Liver (tissue), 3 donors: ENCODE measurements at regions not wholly inside any gene's neighbourhood (a gene's known extent, or its start where the extent isn't known, plus 50 kb on each side); places are given as distances from the start of the nearest gene placed in this dataset.

Source experiments
- EGR1 ChIP-seq, 2 donors: IDR thresholded peaks; 2 replicates each; pipeline ENCODE4 v1.6.1; 2016 to 2018; ENCODE audit warnings: antibody characterized with exemption in 2 of 2, low read depth in 2 of 2
- GABPA ChIP-seq, 2 donors: IDR thresholded peaks in 1 of 2; conservative IDR thresholded peaks in 1 of 2; 2 replicates each; pipeline ENCODE4 v1.6.1; 2016; ENCODE audit warnings: antibody characterized with exemption in 2 of 2, mild to moderate bottlenecking in 1 of 2, moderate library complexity in 1 of 2
- HNF4G ChIP-seq: IDR thresholded peaks from 2 replicates; pipeline ENCODE4 v1.6.1; 2016; ENCODE audit warnings: antibody characterized with exemption
- JUND ChIP-seq, 2 donors: IDR thresholded peaks; 2 replicates each; pipeline ENCODE4 v1.6.1; 2016; ENCODE audit warnings: antibody characterized with exemption in 2 of 2
- YY1 ChIP-seq: IDR thresholded peaks from 2 replicates; pipeline ENCODE4 v1.6.1; 2016; ENCODE audit warnings: antibody characterized with exemption, mild to moderate bottlenecking
- TF ChIP-seq, protein P1 (sequence below): IDR thresholded peaks from 2 replicates; pipeline ENCODE4 v1.6.1; 2016; ENCODE audit warnings: antibody characterized with exemption, mild to moderate bottlenecking
- TF ChIP-seq, protein P2 (sequence below): fragments of 150-350 bp; IDR thresholded peaks from 2 replicates; pipeline ENCODE4 v1.5.1; 2017; ENCODE audit warnings: improper control_type of control experiment, low read depth, low read length; ENCODE audit not compliant: missing input control
- donor health status: healthy.
- donor health status: healthy.

DNA sequence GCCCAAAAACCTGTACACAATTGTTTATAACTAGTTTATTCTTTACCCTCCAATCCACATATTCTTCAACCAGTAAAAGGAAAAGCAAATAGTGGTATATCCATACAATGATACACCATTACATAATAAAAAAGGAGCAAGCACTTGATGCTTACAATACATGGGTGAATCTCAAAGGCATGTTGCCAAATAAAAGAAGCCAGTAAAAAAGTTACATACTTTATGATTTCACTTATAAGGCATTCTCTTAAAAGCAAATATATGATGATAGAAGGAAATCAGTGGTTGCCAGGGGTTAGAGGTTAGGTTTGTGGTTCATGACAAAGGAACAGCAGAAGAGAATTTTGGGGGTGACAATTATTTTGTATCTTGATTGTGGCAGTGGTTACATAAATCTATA is 896.1 kb upstream of the LCORL start:
- TF ChIP-seq HNF4G (no peak), JUND (IDR thresholded peaks at IDR 0.05) (no peak), EGR1 (IDR thresholded peaks at IDR 0.05; ENCODE audit: low read depth in 2 of 2) (no peak), GABPA (IDR thresholded peaks at IDR 0.05 in 1 of 2, conservative IDR thresholded peaks at IDR 0.05 in 1 of 2) (no peak), YY1 (no peak)
- TF ChIP-seq, protein P1, sequence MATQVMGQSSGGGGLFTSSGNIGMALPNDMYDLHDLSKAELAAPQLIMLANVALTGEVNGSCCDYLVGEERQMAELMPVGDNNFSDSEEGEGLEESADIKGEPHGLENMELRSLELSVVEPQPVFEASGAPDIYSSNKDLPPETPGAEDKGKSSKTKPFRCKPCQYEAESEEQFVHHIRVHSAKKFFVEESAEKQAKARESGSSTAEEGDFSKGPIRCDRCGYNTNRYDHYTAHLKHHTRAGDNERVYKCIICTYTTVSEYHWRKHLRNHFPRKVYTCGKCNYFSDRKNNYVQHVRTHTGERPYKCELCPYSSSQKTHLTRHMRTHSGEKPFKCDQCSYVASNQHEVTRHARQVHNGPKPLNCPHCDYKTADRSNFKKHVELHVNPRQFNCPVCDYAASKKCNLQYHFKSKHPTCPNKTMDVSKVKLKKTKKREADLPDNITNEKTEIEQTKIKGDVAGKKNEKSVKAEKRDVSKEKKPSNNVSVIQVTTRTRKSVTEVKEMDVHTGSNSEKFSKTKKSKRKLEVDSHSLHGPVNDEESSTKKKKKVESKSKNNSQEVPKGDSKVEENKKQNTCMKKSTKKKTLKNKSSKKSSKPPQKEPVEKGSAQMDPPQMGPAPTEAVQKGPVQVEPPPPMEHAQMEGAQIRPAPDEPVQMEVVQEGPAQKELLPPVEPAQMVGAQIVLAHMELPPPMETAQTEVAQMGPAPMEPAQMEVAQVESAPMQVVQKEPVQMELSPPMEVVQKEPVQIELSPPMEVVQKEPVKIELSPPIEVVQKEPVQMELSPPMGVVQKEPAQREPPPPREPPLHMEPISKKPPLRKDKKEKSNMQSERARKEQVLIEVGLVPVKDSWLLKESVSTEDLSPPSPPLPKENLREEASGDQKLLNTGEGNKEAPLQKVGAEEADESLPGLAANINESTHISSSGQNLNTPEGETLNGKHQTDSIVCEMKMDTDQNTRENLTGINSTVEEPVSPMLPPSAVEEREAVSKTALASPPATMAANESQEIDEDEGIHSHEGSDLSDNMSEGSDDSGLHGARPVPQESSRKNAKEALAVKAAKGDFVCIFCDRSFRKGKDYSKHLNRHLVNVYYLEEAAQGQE, result no peak
- TF ChIP-seq, protein P2, sequence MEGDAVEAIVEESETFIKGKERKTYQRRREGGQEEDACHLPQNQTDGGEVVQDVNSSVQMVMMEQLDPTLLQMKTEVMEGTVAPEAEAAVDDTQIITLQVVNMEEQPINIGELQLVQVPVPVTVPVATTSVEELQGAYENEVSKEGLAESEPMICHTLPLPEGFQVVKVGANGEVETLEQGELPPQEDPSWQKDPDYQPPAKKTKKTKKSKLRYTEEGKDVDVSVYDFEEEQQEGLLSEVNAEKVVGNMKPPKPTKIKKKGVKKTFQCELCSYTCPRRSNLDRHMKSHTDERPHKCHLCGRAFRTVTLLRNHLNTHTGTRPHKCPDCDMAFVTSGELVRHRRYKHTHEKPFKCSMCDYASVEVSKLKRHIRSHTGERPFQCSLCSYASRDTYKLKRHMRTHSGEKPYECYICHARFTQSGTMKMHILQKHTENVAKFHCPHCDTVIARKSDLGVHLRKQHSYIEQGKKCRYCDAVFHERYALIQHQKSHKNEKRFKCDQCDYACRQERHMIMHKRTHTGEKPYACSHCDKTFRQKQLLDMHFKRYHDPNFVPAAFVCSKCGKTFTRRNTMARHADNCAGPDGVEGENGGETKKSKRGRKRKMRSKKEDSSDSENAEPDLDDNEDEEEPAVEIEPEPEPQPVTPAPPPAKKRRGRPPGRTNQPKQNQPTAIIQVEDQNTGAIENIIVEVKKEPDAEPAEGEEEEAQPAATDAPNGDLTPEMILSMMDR, result no peak
